ENCODE measurements at regions not wholly inside any gene's neighbourhood (a gene's known extent, or its start where the extent isn't known, plus 50 kb on each side); places are given as distances from the start of the nearest gene placed in this dataset.

- TF ChIP-seq ZBTB34 (CRISPR knock-in tag; IDR thresholded peaks at IDR 0.05), result no peak
- TF ChIP-seq ZNF184 (CRISPR knock-in tag; IDR thresholded peaks at IDR 0.05), result no peak
- no peak for TF ChIP-seq FOXO4 (CRISPR knock-in tag; IDR thresholded peaks at IDR 0.05)
- TF ChIP-seq NCOA4 (IDR thresholded peaks at IDR 0.05; ENCODE audit: partially characterized antibody), result no peak
- TF ChIP-seq ZFP36 (IDR thresholded peaks at IDR 0.05; ENCODE audit: low read depth, low read length, partially characterized antibody), result no peak
Observed at GRCh38 chr20:12763406-12763805, 245.4 kb upstream of the SPTLC3 start (continued).

- no peak overlapping the region for H2AFZ ChIP-seq (ENCODE audit: low read depth, low read length)
- H3K9me3 ChIP-seq (replicated peaks; ENCODE audit: control insufficient read depth, insufficient read depth, low read depth, low read length), result no peaks in the 10 kb centered on the region
- no peak overlapping the region for H3K9ac ChIP-seq (ENCODE audit: insufficient read depth in 1 of 2, low read depth in 2 of 2, low read length in 2 of 2)
- no peaks in the 10 kb centered on the region for H3K79me2 ChIP-seq (ENCODE audit: control insufficient read depth, insufficient read depth, low read length)
- DNase-seq (ENCODE audit: extremely low read depth in 1 of 4, low spot score in 3 of 4) (no peak), FAIRE-seq (no peak), ATAC-seq (no peak)
- TF ChIP-seq ZNF696 (CRISPR knock-in tag; conservative IDR thresholded peaks at IDR 0.05) (no peak), YBX1 (IDR thresholded peaks at IDR 0.05) (no peak), HMBOX1 (IDR thresholded peaks at IDR 0.05) (no peak), ZNF445 (CRISPR knock-in tag; IDR thresholded peaks at IDR 0.05; ENCODE audit: low read depth) (no peak), ATF4 (CRISPR knock-in tag; IDR thresholded peaks at IDR 0.05) (no peak), SRSF1 (IDR thresholded peaks at IDR 0.05; ENCODE audit: low read depth, low read length) (no peak), KDM2B (CRISPR knock-in tag; IDR thresholded peaks at IDR 0.05) (no peak), ZBTB33 (CRISPR knock-in tag; IDR thresholded peaks at IDR 0.05) (no peak), PYGO2 (tag; IDR thresholded peaks at IDR 0.05) (no peak)
- intact Hi-C loops (cut with micrococcal nuclease), result no loop called here
- WGBS (ENCODE audit: insufficient coverage, low coverage, missing lambda C conversion rate), result 0% methylated on average over 4 of the region's 5 CpGs
- in situ Hi-C loops (cut with MboI), result no loop called here
- no peak overlapping the region for H3K4me3 ChIP-seq
- H3K4me2 ChIP-seq (ENCODE audit: insufficient read depth, low read length), result no peak overlapping the region
- H3K4me1 ChIP-seq (replicated peaks in 1 of 2; ENCODE audit: control insufficient read depth in 2 of 2, insufficient read depth in 2 of 2, low read length in 2 of 2), result no peaks in the 10 kb centered on the region
- H3K36me3 ChIP-seq (ENCODE audit: control insufficient read depth, insufficient read depth, low read length), result no peaks in the 10 kb centered on the region
- no peaks in the 10 kb centered on the region for H3K9me1 ChIP-seq (ENCODE audit: control insufficient read depth, insufficient read depth, low read length)
- no peaks in the 10 kb centered on the region for H4K20me1 ChIP-seq (replicated peaks; ENCODE audit: control insufficient read depth, insufficient read depth, low read length)
- H3K27me3 ChIP-seq (ENCODE audit: control insufficient read depth in 2 of 2, insufficient read depth in 2 of 2, low read length in 2 of 2), result no peaks in the 10 kb centered on the region
- ChIA-PET CTCF (ENCODE audit: low intra/inter-chr PET ratio) (no interaction called here), POLR2A (no interaction called here)
- BruUV-seq (replicated peaks), result no TSS peak
- no peak overlapping the region for H3K27ac ChIP-seq (ENCODE audit: extremely low read depth, low read depth, low read length)
Observed at GRCh38 chr20:12764053-12764452, 244.7 kb upstream of the SPTLC3 start.
